ENCODE measurements at regions not wholly inside any gene's neighbourhood (a gene's known extent, or its start where the extent isn't known, plus 50 kb on each side); places are given as distances from the start of the nearest gene placed in this dataset.

- Histone ChIP-seq H3K27me3 (no peaks in the 10 kb centered on the region), H3K27ac (no peak overlapping the region), H3K4me3 (no peak overlapping the region), H3K4me1 (peaks cover 0 to 30% (median 19%) of the 10 kb centered on the region in 9 donors), H3K9me3 (peaks cover 0 to 12% (median 0%) of the 10 kb centered on the region in 11 donors), H3K36me3 (no peaks in the 10 kb centered on the region)
- no peak for TF ChIP-seq CTCF (IDR thresholded peaks at IDR 0.05)
- ATAC-seq, result no peak
- WGBS, 2 donors, result 63 to 78% methylated on average over 3 of the region's 3 CpGs
- no peak for DNase-seq
- intact Hi-C loops (cut with DNase I), result no loop called here
Observed at GRCh38 chr21:38952890-38953289, 147.2 kb downstream of the ETS2 start.

- no peak for ATAC-seq
- no peak overlapping the region for H3K27ac ChIP-seq
- no peaks in the 10 kb centered on the region for H3K27me3 ChIP-seq
- no peaks in the 10 kb centered on the region for H3K36me3 ChIP-seq
- intact Hi-C loops (cut with DNase I), result no loop called here
- peaks cover 0 to 13% (median 3%) of the 10 kb centered on the region in 9 donors for H3K4me1 ChIP-seq
- TF ChIP-seq CTCF (IDR thresholded peaks at IDR 0.05), result no peak
- H3K4me3 ChIP-seq, result no peak overlapping the region
- WGBS, 2 donors, result 85 to 88% methylated on average over 1 of the region's 1 CpG
- peaks cover 0 to 12% (median 0%) of the 10 kb centered on the region in 11 donors for H3K9me3 ChIP-seq
- no peak for DNase-seq
Observed at GRCh38 chr21:38951095-38951730, 145.5 kb downstream of the ETS2 start.

GRCh38 chr21:38950435-38951094 lies 144.8 kb downstream of the ETS2 start:
- DNase-seq (no peak), ATAC-seq (no peak)
- TF ChIP-seq CTCF (IDR thresholded peaks at IDR 0.05), result no peak
- Histone ChIP-seq H3K27ac (no peak overlapping the region), H3K27me3 (no peaks in the 10 kb centered on the region), H3K36me3 (no peaks in the 10 kb centered on the region), H3K4me1 (peaks cover 0 to 7% (median under 1%) of the 10 kb centered on the region in 9 donors), H3K9me3 (peaks cover 0 to 12% (median 0%) of the 10 kb centered on the region in 11 donors), H3K4me3 (no peak overlapping the region)
- intact Hi-C loops (cut with DNase I), result no loop called here
- 70 to 71% methylated on average over 4 of the region's 4 CpGs for WGBS, 2 donors

- WGBS, 2 donors, result 61 to 84% methylated on average over 1 of the region's 1 CpG
Observed at GRCh38 chr21:38949070-38949380, 143.3 kb downstream of the ETS2 start.

More at GRCh38 chr21:38949070-38949380, 143.3 kb downstream of the ETS2 start:
- Histone ChIP-seq H3K36me3 (no peaks in the 10 kb centered on the region), H3K4me1 (peaks cover 0 to 5% (median 0%) of the 10 kb centered on the region in 9 donors), H3K27me3 (no peaks in the 10 kb centered on the region), H3K4me3 (no peak overlapping the region), H3K27ac (no peak overlapping the region), H3K9me3 (peaks cover 0 to 12% (median 0%) of the 10 kb centered on the region in 11 donors)
- ATAC-seq (peak in 2 of 8 donors; percentile 23 to 52), DNase-seq (no peak)
- TF ChIP-seq CTCF (IDR thresholded peaks at IDR 0.05), result no peak
- intact Hi-C loops (cut with DNase I), result no loop called here
